C4-2B (cell line): ENCODE measurements at regions not wholly inside any gene's neighbourhood (a gene's known extent, or its start where the extent isn't known, plus 50 kb on each side); places are given as distances from the start of the nearest gene placed in this dataset.

ENCODE experiments used
- CTCF ChIP-seq: fragments of 450-650 bp; conservative IDR thresholded peaks from 2 replicates; pipeline ENCODE4 v1.5.1; 2017; ENCODE audit warnings: mild to moderate bottlenecking
- ZFX ChIP-seq: fragments of 450-650 bp; IDR thresholded peaks from 2 replicates; pipeline ENCODE4 v1.6.1; 2017

- no peak for TF ChIP-seq CTCF
- no peak for TF ChIP-seq ZFX
Measured at GRCh38 chr15:39127925-39128617, 452.8 kb upstream of the THBS1 start.
